HG03460 (cell line): ENCODE measurements at regions not wholly inside any gene's neighbourhood (a gene's known extent, or its start where the extent isn't known, plus 50 kb on each side); places are given as distances from the start of the nearest gene placed in this dataset.
"Not testable (repeated sequence)": the region's sequence is repeated elsewhere in the genome, so short reads cannot be mapped to it uniquely, and the experiment has no call there.

Experiments used
- ATAC-seq: cut with Tn5 transposase; IDR thresholded peaks from one replicate; pipeline ENCODE4 v1.9.1; 2021; ENCODE audit not compliant: unreplicated experiment

GRCh38 chr4:77438549-77438948, 167.1 kb upstream of the CXCL13 start:
- no peak for ATAC-seq

GRCh38 chr4:77443941-77444340, 161.7 kb upstream of the CXCL13 start:
- ATAC-seq: no peak

- no peak for ATAC-seq
Observed at GRCh38 chr4:77445823-77446222, 159.8 kb upstream of the CXCL13 start.

- ATAC-seq: no peak
Observed at GRCh38 chr4:77446601-77447000, 159.0 kb upstream of the CXCL13 start.

DNA sequence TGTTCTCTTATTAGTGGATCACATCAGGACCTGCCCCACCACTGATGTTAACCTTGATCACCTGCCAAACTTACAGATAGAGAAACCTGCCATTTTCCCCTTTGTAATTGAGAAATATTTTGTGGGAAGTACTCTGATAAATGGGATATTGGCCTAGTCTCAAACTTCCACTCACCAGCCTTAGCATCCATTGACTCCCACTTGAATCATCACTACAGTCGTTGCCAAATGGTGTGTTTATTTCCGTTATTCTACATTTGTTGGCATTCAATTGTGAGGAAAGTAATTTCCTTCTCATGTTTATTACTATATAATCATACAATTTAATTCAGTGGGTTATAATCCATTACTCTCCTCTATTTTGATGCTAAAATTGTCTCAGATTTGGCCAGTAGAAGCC, 156.4 kb upstream of the CXCL13 start:
- no peak for ATAC-seq

DNA sequence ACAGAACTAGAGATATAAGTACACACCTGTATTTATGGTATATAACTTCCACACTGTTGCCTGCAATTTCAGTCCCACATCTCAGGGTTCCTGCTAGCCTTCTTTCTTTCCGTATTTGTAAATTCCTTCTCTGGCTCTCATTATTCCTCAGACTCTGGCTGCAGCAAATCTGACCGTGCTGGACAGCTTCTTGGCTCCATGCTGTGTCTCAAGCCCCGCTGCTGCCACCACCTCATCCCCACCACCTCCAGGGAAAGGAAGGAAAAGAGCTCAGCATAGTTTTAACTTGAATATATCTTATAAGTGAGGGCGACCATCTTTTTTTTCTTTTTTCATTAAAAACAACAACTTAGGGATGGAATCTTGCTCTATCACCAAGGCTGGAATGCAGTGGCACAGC, 155.6 kb upstream of the CXCL13 start:
- no peak for ATAC-seq

- no peak for ATAC-seq
Observed at GRCh38 chr4:77451530-77451929, 154.1 kb upstream of the CXCL13 start.

DNA sequence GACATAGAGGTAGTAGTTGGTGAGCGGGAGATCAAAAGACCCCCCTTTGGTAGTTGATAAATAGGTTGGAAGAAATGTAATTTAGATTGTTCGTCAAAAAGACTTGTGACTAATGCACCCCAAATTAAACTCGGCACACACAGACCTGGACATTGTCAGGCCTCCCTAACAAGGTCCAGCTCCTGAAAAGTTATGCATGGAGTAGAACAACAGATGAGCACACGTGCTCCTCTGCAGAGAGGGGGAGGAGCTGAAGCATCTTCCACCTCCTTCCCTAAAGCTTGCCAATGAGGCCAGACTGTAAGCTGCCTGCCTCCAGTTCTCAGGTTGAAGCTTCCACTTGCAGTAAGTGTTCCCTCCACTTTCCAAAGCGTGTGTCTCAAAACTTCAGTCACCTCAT, 153.5 kb upstream of the CXCL13 start:
- not testable (repeated sequence) for ATAC-seq

- no peak for ATAC-seq
Observed at GRCh38 chr4:77453911-77454310, 151.7 kb upstream of the CXCL13 start.

DNA sequence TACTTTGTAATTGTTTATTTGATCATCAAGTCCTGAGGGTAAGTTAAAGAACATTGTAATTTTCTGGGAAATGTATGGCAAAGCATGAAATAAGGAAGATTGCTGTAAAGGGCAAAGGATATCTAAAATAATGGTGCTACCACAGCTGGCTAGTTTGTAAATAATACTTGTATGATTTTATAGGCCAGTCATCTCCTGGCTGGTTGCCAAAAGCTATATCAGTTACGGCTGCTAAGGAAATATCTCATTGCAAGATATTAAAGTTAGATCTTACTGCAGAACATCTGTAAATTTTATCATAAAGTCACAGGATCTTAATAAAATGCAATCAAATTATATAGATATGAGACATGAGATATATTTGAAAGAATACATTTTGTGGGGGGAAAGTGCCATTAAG, 150.8 kb upstream of the CXCL13 start:
- no peak for ATAC-seq

DNA sequence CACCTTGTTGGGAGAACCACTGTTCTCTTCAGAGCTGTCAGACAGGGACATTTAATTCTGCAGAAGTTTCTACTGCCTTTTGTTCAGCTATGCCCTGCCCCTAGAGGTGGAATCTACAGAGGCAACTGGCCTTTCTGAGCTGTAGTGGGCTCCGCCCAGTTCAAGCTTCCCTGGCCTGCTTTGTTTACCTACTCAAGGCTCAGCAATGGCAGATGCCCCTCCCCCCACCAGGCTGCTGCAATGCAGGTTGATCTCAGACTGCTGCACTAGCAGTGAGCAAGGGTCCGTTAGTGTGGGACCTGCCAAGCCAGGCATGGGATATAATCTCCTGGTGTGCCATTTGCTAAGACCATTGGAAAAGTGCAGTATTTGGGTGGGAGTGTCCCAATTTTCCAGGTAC, 141.5 kb upstream of the CXCL13 start:
- ATAC-seq: not testable (repeated sequence)

GRCh38 chr4:77465271-77465670, 140.3 kb upstream of the CXCL13 start:
- ATAC-seq: no peak

DNA sequence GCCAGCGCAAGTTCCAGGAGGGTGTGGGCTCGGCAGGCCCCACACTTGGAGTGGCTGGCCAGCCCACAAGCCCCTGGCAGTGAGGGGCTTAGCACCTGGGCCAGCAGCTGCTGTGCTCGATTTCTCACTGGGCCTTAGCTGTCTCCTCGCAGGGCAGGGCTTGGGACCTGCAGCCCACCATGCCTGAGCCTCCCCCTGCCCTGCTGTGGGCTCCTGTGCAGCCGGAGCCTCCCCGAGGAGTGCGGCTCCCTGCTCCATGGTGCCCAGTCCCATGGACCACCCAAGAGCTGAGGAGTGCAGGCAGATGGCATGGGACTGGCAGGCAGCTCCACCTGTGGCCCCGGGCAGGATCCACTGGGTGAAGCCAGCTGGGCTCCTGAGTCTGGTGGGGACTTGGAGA, 139.2 kb upstream of the CXCL13 start:
- ATAC-seq: no peak

DNA sequence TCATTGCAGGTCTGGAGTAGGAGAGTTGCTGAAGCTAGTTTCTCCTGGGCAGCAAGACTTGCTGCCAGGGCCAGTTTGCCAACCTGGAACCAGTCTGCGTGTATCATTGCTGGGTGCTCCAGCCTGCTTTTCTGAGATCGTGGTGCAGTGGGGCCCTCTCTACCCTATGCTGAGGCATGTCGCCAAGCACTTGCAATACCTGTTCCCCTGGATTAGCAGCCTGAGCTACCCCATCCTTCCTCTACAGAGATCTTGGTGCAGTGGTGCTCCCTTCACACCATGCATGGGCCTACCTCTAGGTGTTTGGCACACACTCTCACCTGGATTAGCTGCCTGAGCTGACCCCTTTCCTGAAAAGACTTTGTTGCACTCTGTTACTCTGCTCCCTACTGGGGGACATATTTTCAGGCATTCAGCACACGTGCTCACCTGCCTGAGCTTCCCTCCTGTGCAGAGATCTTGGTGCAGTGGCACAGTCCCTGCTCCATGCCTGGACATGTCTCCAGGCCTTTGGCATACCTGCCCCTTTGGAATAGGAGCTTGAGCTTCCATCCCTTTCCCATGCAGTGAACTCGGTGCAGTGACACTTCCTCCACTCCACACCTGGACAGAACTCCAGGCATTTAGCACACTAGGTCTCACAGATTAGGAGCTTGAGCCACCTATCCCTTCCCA, 133.7 kb upstream of the CXCL13 start:
- ATAC-seq: no peak

DNA sequence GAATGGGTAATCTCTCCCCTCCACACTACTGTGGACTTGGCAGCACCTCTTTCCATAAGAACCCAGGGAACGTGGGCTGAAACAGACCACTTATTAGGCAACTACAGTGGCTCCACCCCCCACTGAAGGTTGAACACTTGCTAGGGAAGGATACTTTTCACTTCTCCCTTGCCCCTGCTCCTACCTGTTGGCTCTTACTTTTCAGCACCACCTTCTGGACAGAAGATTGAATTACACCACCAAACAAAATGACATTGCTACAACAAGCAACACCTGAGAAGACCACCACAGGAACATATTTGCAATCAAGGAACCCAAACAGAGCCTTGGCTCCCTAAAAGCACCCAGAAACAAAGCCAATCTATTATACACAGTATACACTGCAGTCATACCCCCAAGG, 132.1 kb upstream of the CXCL13 start:
- no peak for ATAC-seq

GRCh38 chr4:77481856-77482255, 123.8 kb upstream of the CXCL13 start:
- no peak for ATAC-seq

GRCh38 chr4:77488882-77489281, 116.7 kb upstream of the CXCL13 start:
- no peak for ATAC-seq

GRCh38 chr4:77493120-77493752, 112.4 kb upstream of the CXCL13 start:
- peak; percentile 64 for ATAC-seq

- ATAC-seq: peak; percentile 37
Observed at GRCh38 chr4:77493829-77494551, 111.6 kb upstream of the CXCL13 start.

DNA sequence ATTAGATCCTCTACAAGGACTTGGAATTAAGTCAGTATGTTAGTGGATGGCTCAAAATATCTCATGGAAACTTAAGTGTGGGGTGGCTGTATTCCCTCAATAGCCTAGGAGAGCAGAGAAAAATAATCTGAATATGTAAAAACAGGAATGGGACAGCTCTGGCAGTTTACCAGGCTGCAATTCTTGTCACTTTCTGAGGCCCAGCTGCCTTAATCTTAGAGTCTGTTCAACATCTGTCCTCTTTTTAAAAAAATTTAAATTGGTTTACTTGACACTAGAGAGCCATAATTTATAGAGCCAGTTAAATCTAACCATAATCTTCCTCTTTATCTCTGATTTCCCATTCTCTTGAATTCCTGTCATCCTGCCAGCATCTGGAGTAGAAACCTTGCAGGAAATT, 109.2 kb upstream of the CXCL13 start:
- ATAC-seq: no peak

DNA sequence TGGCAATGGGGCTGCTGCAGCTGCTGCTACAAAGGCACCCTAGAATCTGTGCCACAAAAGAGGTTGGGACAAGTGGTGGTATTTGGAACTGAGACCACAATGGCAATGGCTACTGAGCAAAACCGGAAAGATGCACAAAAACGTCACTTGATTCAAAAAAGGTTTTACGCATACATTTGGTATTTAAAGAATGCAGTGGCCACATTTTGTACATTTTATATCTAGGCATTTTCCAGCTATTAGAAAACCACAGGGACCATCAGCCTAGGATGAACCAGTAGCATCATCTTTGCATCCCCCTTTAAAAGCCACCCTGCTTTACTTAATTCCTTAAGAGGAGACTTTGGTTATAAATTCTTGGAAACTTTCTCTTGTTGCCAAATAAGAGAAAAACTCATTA, 104.8 kb upstream of the CXCL13 start:
- ATAC-seq: no peak

- ATAC-seq: no peak
Observed at GRCh38 chr4:77501240-77501639, 104.4 kb upstream of the CXCL13 start.
